Activated naive CD8-positive, alpha-beta T cell treated with anti-CD3 and anti-CD28 coated beads, Interleukin-2, amount 50 U/mL, for 24 hours (primary cell): ENCODE measurements at regions not wholly inside any gene's neighbourhood (a gene's known extent, or its start where the extent isn't known, plus 50 kb on each side); places are given as distances from the start of the nearest gene placed in this dataset.

ENCODE experiments used
- ATAC-seq: fragments of 150-1000 bp; cut with Tn5 transposase; one replicate; pipeline ENCODE4 v1.10.0; 2021
- DNase-seq: peaks from one replicate; pipeline ENCODE4 v3.0.0; 2021
- H3K27ac Mint-ChIP-seq: one replicate; pipeline ENCODE4 v1.8.0; 2021; ENCODE audit warnings: mild to moderate bottlenecking, mixed read lengths
- H3K27me3 Mint-ChIP-seq: one replicate; pipeline ENCODE4 v1.8.0; 2021; ENCODE audit warnings: mixed read lengths
- H3K36me3 Mint-ChIP-seq: one replicate; pipeline ENCODE4 v1.8.0; 2021; ENCODE audit warnings: low read depth, mixed read lengths
- H3K4me1 Mint-ChIP-seq: one replicate; pipeline ENCODE4 v1.8.0; 2021; ENCODE audit warnings: mixed read lengths
- H3K4me3 Mint-ChIP-seq: one replicate; pipeline ENCODE4 v1.8.0; 2021; ENCODE audit warnings: mild to moderate bottlenecking, moderate library complexity, mixed read lengths
- H3K9me3 Mint-ChIP-seq: one replicate; pipeline ENCODE4 v1.8.0; 2021; ENCODE audit warnings: mixed read lengths

GRCh38 chr22:48237466-48238283 is 1475.2 kb downstream of the TBC1D22A start:
- peaks cover 2% of the 10 kb centered on the region for H3K36me3 Mint-ChIP-seq
- H3K27ac Mint-ChIP-seq, result no peak overlapping the region
- peaks cover 4% of the 10 kb centered on the region for H3K27me3 Mint-ChIP-seq
- peaks cover 14% of the 10 kb centered on the region for H3K9me3 Mint-ChIP-seq
- H3K4me1 Mint-ChIP-seq, result peaks cover 5% of the 10 kb centered on the region
- no peak overlapping the region for H3K4me3 Mint-ChIP-seq
- DNase-seq, result no peak
- no peak for ATAC-seq

GRCh38 chr22:48236261-48236660 is 1473.8 kb downstream of the TBC1D22A start:
- H3K4me3 Mint-ChIP-seq, result no peak overlapping the region
- H3K4me1 Mint-ChIP-seq, result peaks cover 1% of the 10 kb centered on the region
- peaks cover 2% of the 10 kb centered on the region for H3K36me3 Mint-ChIP-seq
- peaks cover 4% of the 10 kb centered on the region for H3K27me3 Mint-ChIP-seq
- H3K27ac Mint-ChIP-seq, result no peak overlapping the region
- DNase-seq (no peak), ATAC-seq (no peak)
- H3K9me3 Mint-ChIP-seq, result peaks cover 21% of the 10 kb centered on the region

- Mint-ChIP-seq H3K9me3 (peaks cover 21% of the 10 kb centered on the region), H3K4me3 (no peak overlapping the region), H3K4me1 (no peaks in the 10 kb centered on the region), H3K27ac (no peak overlapping the region), H3K27me3 (peaks cover 2% of the 10 kb centered on the region), H3K36me3 (peaks cover 2% of the 10 kb centered on the region)
- DNase-seq (no peak), ATAC-seq (no peak)
Observed at GRCh38 chr22:48235744-48236143, 1473.3 kb downstream of the TBC1D22A start.

GRCh38 chr22:48234011-48234410 is 1471.6 kb downstream of the TBC1D22A start:
- ATAC-seq (no peak), DNase-seq (no peak)
- H3K27ac Mint-ChIP-seq, result no peak overlapping the region
- H3K4me1 Mint-ChIP-seq, result no peaks in the 10 kb centered on the region
- peaks cover 2% of the 10 kb centered on the region for H3K36me3 Mint-ChIP-seq
- H3K4me3 Mint-ChIP-seq, result no peak overlapping the region
- H3K9me3 Mint-ChIP-seq, result peaks cover 25% of the 10 kb centered on the region
- peaks cover 2% of the 10 kb centered on the region for H3K27me3 Mint-ChIP-seq

- no peak for DNase-seq
- H3K27me3 Mint-ChIP-seq, result peaks cover 2% of the 10 kb centered on the region
- H3K27ac Mint-ChIP-seq, result no peak overlapping the region
- H3K4me3 Mint-ChIP-seq, result no peak overlapping the region
- no peak for ATAC-seq
- peaks cover 25% of the 10 kb centered on the region for H3K9me3 Mint-ChIP-seq
- H3K4me1 Mint-ChIP-seq, result no peaks in the 10 kb centered on the region
- H3K36me3 Mint-ChIP-seq, result peaks cover 2% of the 10 kb centered on the region
Observed at GRCh38 chr22:48233586-48233985, 1471.1 kb downstream of the TBC1D22A start.

- H3K9me3 Mint-ChIP-seq, result peaks cover 13% of the 10 kb centered on the region
- H3K36me3 Mint-ChIP-seq, result no peaks in the 10 kb centered on the region
- no peak overlapping the region for H3K27ac Mint-ChIP-seq
- ATAC-seq (no peak), DNase-seq (no peak)
- H3K4me1 Mint-ChIP-seq, result no peaks in the 10 kb centered on the region
- H3K27me3 Mint-ChIP-seq, result peaks cover 5% of the 10 kb centered on the region
- no peak overlapping the region for H3K4me3 Mint-ChIP-seq
Observed at GRCh38 chr22:48228468-48228867, 1466.0 kb downstream of the TBC1D22A start.

- Mint-ChIP-seq H3K4me1 (no peaks in the 10 kb centered on the region), H3K9me3 (peaks cover 9% of the 10 kb centered on the region), H3K27ac (no peak overlapping the region), H3K36me3 (no peaks in the 10 kb centered on the region), H3K4me3 (no peak overlapping the region), H3K27me3 (peaks cover 5% of the 10 kb centered on the region)
- ATAC-seq, result no peak
- no peak for DNase-seq
Observed at GRCh38 chr22:48227341-48228018, 1465.0 kb downstream of the TBC1D22A start.

- DNase-seq (no peak), ATAC-seq (no peak)
- Mint-ChIP-seq H3K4me1 (no peaks in the 10 kb centered on the region), H3K27ac (no peak overlapping the region), H3K36me3 (no peaks in the 10 kb centered on the region), H3K9me3 (peaks cover 4% of the 10 kb centered on the region), H3K27me3 (peaks cover 5% of the 10 kb centered on the region), H3K4me3 (no peak overlapping the region)
Observed at GRCh38 chr22:48226026-48227013, 1463.9 kb downstream of the TBC1D22A start.

GRCh38 chr22:48224332-48224731 is 1461.9 kb downstream of the TBC1D22A start:
- ATAC-seq, result no peak
- no peaks in the 10 kb centered on the region for H3K4me1 Mint-ChIP-seq
- peaks cover 5% of the 10 kb centered on the region for H3K27me3 Mint-ChIP-seq
- no peaks in the 10 kb centered on the region for H3K36me3 Mint-ChIP-seq
- DNase-seq, result no peak
- H3K9me3 Mint-ChIP-seq, result peaks cover 8% of the 10 kb centered on the region
- H3K27ac Mint-ChIP-seq, result no peak overlapping the region
- H3K4me3 Mint-ChIP-seq, result no peak overlapping the region

- no peaks in the 10 kb centered on the region for H3K4me1 Mint-ChIP-seq
- H3K4me3 Mint-ChIP-seq, result no peak overlapping the region
- DNase-seq (no peak), ATAC-seq (no peak)
- H3K27ac Mint-ChIP-seq, result no peak overlapping the region
- H3K27me3 Mint-ChIP-seq, result peaks cover 5% of the 10 kb centered on the region
- H3K9me3 Mint-ChIP-seq, result peaks cover 8% of the 10 kb centered on the region
- no peaks in the 10 kb centered on the region for H3K36me3 Mint-ChIP-seq
Observed at GRCh38 chr22:48223488-48224190, 1461.2 kb downstream of the TBC1D22A start.

- ATAC-seq (no peak), DNase-seq (no peak)
- Mint-ChIP-seq H3K4me3 (no peak overlapping the region), H3K27me3 (peaks cover 3% of the 10 kb centered on the region), H3K27ac (no peak overlapping the region), H3K36me3 (no peaks in the 10 kb centered on the region), H3K4me1 (no peaks in the 10 kb centered on the region), H3K9me3 (peaks cover 8% of the 10 kb centered on the region)
Observed at GRCh38 chr22:48222742-48223487, 1460.5 kb downstream of the TBC1D22A start.

- Mint-ChIP-seq H3K36me3 (no peaks in the 10 kb centered on the region), H3K9me3 (peaks cover 8% of the 10 kb centered on the region), H3K4me3 (no peak overlapping the region), H3K4me1 (no peaks in the 10 kb centered on the region), H3K27me3 (no peaks in the 10 kb centered on the region), H3K27ac (no peak overlapping the region)
- ATAC-seq (no peak), DNase-seq (no peak)
Observed at GRCh38 chr22:48218889-48219420, 1456.5 kb downstream of the TBC1D22A start.

- Mint-ChIP-seq H3K9me3 (peaks cover 8% of the 10 kb centered on the region), H3K4me1 (no peaks in the 10 kb centered on the region), H3K27me3 (no peaks in the 10 kb centered on the region), H3K27ac (no peak overlapping the region), H3K36me3 (no peaks in the 10 kb centered on the region), H3K4me3 (no peak overlapping the region)
- ATAC-seq (no peak), DNase-seq (no peak)
Observed at GRCh38 chr22:48217596-48217995, 1455.1 kb downstream of the TBC1D22A start.
